ENCODE measurements at regions not wholly inside any gene's neighbourhood (a gene's known extent, or its start where the extent isn't known, plus 50 kb on each side); places are given as distances from the start of the nearest gene placed in this dataset.
A peak's percentile ranks its signal among the peaks of the same experiment; 100 is the strongest.

DNA sequence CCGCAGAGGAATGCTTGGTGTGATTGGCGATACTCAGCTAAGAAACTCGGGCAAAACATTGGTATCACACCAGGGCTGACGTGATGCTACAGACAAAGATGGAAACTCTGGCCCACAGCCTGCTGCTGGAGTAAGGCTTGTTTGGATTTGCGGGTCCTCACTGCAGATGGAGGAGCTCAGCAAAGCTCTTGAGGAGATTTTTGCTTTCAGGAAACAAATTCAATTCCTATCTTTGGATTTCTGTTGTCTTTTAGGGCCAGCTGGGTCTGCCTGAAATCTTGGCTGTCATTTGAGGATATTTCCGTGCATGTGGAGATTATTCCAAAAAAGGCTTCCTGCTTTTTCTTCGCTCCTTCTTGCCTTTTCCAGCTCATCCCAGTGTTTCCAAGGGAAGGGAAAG, 475.8 kb downstream of the TSN start:
- Histone ChIP-seq H3K9me3 (ENCODE audit: control insufficient read depth in 4 of 4, insufficient read depth in 3 of 4, low read length in 3 of 4) (no peaks in the 10 kb centered on the region), H3K27me3 (ENCODE audit: control insufficient read depth in 3 of 3, insufficient read depth in 3 of 3, low read length in 2 of 3) (no peaks in the 10 kb centered on the region), H3K4me1 (ENCODE audit: control insufficient read depth in 5 of 5, insufficient read depth in 5 of 5, low read length in 5 of 5) (no peaks in the 10 kb centered on the region), H3K27ac (ENCODE audit: low read depth in 1 of 2, low read length in 1 of 2) (no peak overlapping the region), H3K9ac (ENCODE audit: insufficient read depth in 1 of 2, low read length in 2 of 2) (no peak overlapping the region), H3K36me3 (ENCODE audit: control insufficient read depth in 4 of 4, insufficient read depth in 4 of 4, low read length in 4 of 4) (no peaks in the 10 kb centered on the region), H3K4me3 (no peak overlapping the region)
- TF ChIP-seq CTCF (IDR thresholded peaks at IDR 0.05; ENCODE audit: control extremely low read depth, extremely low read depth) = no peak
- 89 to 90% methylated on average over 7 of the region's 7 CpGs for WGBS, 2 donors
- ATAC-seq (ENCODE audit: insufficient read depth, low FRiP score) = no peak
- DNase-seq = peak in 1 of 3 donors; percentile 3

- H3K9me3 ChIP-seq (ENCODE audit: control insufficient read depth in 4 of 4, insufficient read depth in 3 of 4, low read length in 3 of 4) = no peaks in the 10 kb centered on the region
- DNase-seq (no peak), ATAC-seq (ENCODE audit: insufficient read depth, low FRiP score) (no peak)
- H3K4me1 ChIP-seq (ENCODE audit: control insufficient read depth in 5 of 5, insufficient read depth in 5 of 5, low read length in 5 of 5) = no peaks in the 10 kb centered on the region
- no peak overlapping the region for H3K4me3 ChIP-seq
- H3K36me3 ChIP-seq (ENCODE audit: control insufficient read depth in 4 of 4, insufficient read depth in 4 of 4, low read length in 4 of 4) = no peaks in the 10 kb centered on the region
- H3K9ac ChIP-seq (ENCODE audit: insufficient read depth in 1 of 2, low read length in 2 of 2) = no peak overlapping the region
- 90 to 93% methylated on average over 1 of the region's 1 CpG for WGBS, 2 donors
- H3K27me3 ChIP-seq (ENCODE audit: control insufficient read depth in 3 of 3, insufficient read depth in 3 of 3, low read length in 2 of 3) = no peaks in the 10 kb centered on the region
- no peak for TF ChIP-seq CTCF (IDR thresholded peaks at IDR 0.05; ENCODE audit: control extremely low read depth, extremely low read depth)
- no peak overlapping the region for H3K27ac ChIP-seq (ENCODE audit: low read depth in 1 of 2, low read length in 1 of 2)
Measured at GRCh38 chr2:122233372-122233771, 477.9 kb downstream of the TSN start.

DNA sequence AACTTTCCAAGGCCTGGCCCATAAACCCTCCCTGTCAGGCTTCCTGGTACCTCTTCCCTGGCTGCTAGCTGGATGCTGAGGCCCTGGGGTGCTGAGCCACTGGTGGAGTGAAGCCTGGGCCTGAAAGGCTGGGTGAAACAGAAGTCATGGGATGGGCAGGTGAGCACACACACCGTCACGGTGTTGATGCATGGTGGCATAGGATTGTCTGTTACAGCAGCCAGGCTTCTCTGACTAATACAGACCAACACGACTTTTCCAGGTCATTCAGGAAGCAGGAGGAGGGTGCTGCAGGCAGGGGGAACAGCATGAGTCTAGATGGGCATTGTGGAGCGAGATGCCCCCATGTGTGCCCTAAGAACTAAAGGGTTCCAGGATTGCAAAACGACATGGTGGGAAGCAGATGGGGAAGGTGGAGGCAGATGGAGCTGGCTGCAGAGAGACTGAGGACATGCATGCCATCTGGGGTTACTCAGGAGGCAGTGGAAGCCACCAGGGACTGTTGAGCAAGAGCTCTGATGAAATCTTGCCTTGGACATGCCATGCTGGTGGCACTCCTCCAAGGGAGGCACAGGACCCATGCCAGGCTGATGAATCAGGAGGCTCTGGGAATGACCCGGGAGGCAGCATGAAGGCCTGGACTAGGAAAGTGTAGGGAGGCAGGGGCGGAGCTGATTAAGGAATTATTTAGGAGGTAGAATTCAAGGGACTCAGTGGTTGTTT, 480.9 kb downstream of the TSN start:
- TF ChIP-seq CTCF (IDR thresholded peaks at IDR 0.05; ENCODE audit: control extremely low read depth, extremely low read depth) = no peak
- DNase-seq (peak in 1 of 3 donors; percentile 3), ATAC-seq (ENCODE audit: insufficient read depth, low FRiP score) (peak; percentile 38)
- Histone ChIP-seq H3K9me3 (ENCODE audit: control insufficient read depth in 4 of 4, insufficient read depth in 3 of 4, low read length in 3 of 4) (peaks cover 0 to 1% (median 0%) of the 10 kb centered on the region in 4 donors), H3K27ac (ENCODE audit: low read depth in 1 of 2, low read length in 1 of 2) (no peak overlapping the region), H3K4me1 (ENCODE audit: control insufficient read depth in 5 of 5, insufficient read depth in 5 of 5, low read length in 5 of 5) (no peaks in the 10 kb centered on the region), H3K36me3 (ENCODE audit: control insufficient read depth in 4 of 4, insufficient read depth in 4 of 4, low read length in 4 of 4) (no peaks in the 10 kb centered on the region), H3K27me3 (ENCODE audit: control insufficient read depth in 3 of 3, insufficient read depth in 3 of 3, low read length in 2 of 3) (no peaks in the 10 kb centered on the region), H3K9ac (ENCODE audit: insufficient read depth in 1 of 2, low read length in 2 of 2) (no peak overlapping the region), H3K4me3 (no peak overlapping the region)
- WGBS, 2 donors = 68 to 75% methylated on average over 7 of the region's 7 CpGs

DNA sequence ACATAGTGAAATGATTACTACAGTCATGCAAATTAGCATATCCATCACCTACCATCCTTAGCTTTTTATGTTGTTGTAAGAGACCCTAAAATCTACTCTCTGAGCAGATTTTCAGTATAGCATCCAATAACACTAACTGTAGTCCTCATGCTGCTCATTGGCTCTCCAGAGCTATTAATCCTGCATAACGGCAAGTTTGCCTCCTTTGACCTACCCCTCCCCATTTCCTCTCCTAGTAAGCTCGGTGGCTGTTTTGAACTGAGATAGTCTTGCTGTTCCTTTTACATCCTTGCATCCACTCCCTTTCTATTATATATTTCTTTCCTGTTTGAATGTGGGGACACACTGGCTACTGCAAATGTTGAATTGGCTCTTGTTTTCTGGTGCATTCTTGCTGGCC, 481.5 kb downstream of the TSN start:
- 36 to 54% methylated on average over 2 of the region's 2 CpGs for WGBS, 2 donors
- Histone ChIP-seq H3K27ac (ENCODE audit: low read depth in 1 of 2, low read length in 1 of 2) (no peak overlapping the region), H3K9me3 (ENCODE audit: control insufficient read depth in 4 of 4, insufficient read depth in 3 of 4, low read length in 3 of 4) (peaks cover 0 to 1% (median 0%) of the 10 kb centered on the region in 4 donors), H3K4me3 (no peak overlapping the region), H3K27me3 (ENCODE audit: control insufficient read depth in 3 of 3, insufficient read depth in 3 of 3, low read length in 2 of 3) (no peaks in the 10 kb centered on the region), H3K9ac (ENCODE audit: insufficient read depth in 1 of 2, low read length in 2 of 2) (no peak overlapping the region), H3K4me1 (ENCODE audit: control insufficient read depth in 5 of 5, insufficient read depth in 5 of 5, low read length in 5 of 5) (no peaks in the 10 kb centered on the region), H3K36me3 (ENCODE audit: control insufficient read depth in 4 of 4, insufficient read depth in 4 of 4, low read length in 4 of 4) (no peaks in the 10 kb centered on the region)
- ATAC-seq (ENCODE audit: insufficient read depth, low FRiP score) (no peak), DNase-seq (no peak)
- no peak for TF ChIP-seq CTCF (IDR thresholded peaks at IDR 0.05; ENCODE audit: control extremely low read depth, extremely low read depth)
